ENCODE measurements at regions not wholly inside any gene's neighbourhood (a gene's known extent, or its start where the extent isn't known, plus 50 kb on each side); places are given as distances from the start of the nearest gene placed in this dataset.

DNA sequence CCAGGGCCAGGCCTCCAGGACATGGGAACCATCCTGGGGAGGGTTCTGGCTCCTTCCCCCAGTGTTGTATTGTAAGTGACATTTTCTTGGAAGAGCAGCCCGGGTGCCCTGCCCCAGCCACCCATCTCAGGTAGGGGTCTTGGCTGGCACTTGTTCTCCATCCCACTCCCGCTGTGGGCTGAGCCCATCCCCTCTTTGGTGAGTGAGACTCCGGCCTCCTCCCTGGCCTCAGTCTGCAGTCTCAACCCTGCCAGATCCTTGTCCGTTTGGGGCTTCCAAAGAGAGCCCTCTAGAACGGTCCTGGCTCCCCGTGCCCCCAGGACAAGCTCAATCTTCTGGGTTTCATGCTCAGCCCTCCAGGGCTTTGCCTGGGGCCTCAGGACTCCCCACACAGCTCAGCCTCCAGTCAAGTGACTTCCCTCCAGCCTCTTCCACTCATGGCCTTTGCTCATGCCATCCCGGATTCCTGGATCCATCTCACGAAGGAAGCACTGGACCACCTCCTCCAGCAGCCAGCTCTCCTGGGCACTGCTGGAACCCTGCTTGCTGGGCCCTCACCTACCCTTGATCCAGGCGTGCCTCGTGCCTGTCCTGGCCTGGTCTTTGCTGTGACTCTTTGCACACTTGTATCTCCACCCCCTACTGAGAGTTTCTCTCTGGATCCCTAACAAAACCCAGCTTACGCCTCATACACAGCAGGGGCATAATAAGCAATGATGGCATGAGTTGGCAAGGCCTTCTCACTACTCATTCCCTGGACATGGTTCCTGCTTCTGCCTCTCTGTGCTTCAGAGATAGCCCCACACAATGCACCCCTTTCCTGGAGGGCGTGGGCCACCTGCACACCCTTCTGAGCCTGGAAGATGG lies 297.4 kb upstream of the RTL1 start:
- TF ChIP-seq, protein P1, sequence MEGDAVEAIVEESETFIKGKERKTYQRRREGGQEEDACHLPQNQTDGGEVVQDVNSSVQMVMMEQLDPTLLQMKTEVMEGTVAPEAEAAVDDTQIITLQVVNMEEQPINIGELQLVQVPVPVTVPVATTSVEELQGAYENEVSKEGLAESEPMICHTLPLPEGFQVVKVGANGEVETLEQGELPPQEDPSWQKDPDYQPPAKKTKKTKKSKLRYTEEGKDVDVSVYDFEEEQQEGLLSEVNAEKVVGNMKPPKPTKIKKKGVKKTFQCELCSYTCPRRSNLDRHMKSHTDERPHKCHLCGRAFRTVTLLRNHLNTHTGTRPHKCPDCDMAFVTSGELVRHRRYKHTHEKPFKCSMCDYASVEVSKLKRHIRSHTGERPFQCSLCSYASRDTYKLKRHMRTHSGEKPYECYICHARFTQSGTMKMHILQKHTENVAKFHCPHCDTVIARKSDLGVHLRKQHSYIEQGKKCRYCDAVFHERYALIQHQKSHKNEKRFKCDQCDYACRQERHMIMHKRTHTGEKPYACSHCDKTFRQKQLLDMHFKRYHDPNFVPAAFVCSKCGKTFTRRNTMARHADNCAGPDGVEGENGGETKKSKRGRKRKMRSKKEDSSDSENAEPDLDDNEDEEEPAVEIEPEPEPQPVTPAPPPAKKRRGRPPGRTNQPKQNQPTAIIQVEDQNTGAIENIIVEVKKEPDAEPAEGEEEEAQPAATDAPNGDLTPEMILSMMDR (IDR thresholded peaks at IDR 0.05; ENCODE audit: insufficient read depth, missing control alignments), result no peak
- no peak for FAIRE-seq
- no peak for DNase-seq (ENCODE audit: insufficient read length, low spot score)

DNA sequence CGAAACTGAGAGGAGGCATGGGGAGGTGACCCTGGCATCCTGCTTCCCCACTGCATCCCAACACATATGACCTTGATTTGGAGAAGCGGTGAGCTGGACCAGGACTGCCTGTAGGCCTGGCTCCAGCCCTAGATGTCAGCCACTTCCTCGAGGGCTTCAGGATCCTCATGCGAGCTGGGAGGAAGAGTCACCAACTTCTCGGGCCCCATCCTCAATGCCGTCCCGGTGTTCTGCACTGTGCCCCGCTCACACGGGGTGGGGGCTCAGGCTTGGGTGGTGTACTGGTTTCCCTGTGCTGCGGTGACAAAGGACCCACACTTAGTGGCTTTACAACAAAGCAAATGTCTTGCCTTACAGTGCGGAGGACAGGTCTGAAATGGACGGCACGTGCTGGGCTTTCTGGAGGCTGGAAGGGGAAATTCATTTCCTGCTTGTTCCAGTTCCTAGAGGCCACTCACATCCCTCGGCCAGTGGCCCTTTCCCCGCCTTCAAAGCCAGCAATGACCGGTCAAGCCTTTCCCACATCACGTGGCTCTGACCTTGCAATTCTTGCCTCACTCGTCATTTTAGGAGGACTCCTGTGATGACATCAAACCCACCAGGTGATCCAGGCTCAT lies 298.1 kb upstream of the RTL1 start:
- TF ChIP-seq, protein P1 (IDR thresholded peaks at IDR 0.05; ENCODE audit: insufficient read depth, missing control alignments), result no peak
- DNase-seq (ENCODE audit: insufficient read length, low spot score) (no peak), FAIRE-seq (no peak)

GRCh38 chr14:101202627-101203404 lies 299.3 kb upstream of the RTL1 start:
- FAIRE-seq (no peak), DNase-seq (ENCODE audit: insufficient read length, low spot score) (no peak)
- TF ChIP-seq, protein P1 (IDR thresholded peaks at IDR 0.05; ENCODE audit: insufficient read depth, missing control alignments), result no peak

- DNase-seq (ENCODE audit: insufficient read length, low spot score) (no peak), FAIRE-seq (no peak)
- TF ChIP-seq, protein P1 (IDR thresholded peaks at IDR 0.05; ENCODE audit: insufficient read depth, missing control alignments), result no peak
Observed at GRCh38 chr14:101206556-101206955, 303.0 kb upstream of the RTL1 start.

DNA sequence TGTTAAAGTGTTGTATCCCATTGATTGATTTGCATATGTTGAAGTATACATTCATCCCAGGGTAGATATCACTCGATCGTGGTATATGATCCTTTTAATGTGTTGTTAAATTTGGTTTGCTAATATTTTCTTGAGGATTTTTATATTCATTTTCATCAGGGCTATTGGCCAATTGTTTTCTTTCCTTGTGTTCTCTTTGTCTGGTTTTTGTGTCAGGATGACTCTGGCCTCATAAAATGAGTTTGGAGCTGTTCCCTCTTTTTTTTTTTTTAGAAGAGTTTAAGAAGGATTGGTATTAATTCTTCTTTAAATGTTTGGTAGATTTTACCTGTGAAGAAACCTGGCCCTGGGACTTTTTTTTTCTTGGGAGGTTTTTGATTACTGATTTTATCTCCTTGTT lies 303.5 kb upstream of the RTL1 start:
- FAIRE-seq (no peak), DNase-seq (ENCODE audit: insufficient read length, low spot score) (no peak)
- TF ChIP-seq, protein P1 (IDR thresholded peaks at IDR 0.05; ENCODE audit: insufficient read depth, missing control alignments), result no peak

- TF ChIP-seq, protein P1 (IDR thresholded peaks at IDR 0.05; ENCODE audit: insufficient read depth, missing control alignments), result no peak
- DNase-seq (ENCODE audit: insufficient read length, low spot score) (no peak), FAIRE-seq (no peak)
Observed at GRCh38 chr14:101207897-101208296, 304.4 kb upstream of the RTL1 start.
